ENCODE measurements at regions not wholly inside any gene's neighbourhood (a gene's known extent, or its start where the extent isn't known, plus 50 kb on each side); places are given as distances from the start of the nearest gene placed in this dataset.
"Not testable (repeated sequence)": the region's sequence is repeated elsewhere in the genome, so short reads cannot be mapped to it uniquely, and the experiment has no call there.

DNA sequence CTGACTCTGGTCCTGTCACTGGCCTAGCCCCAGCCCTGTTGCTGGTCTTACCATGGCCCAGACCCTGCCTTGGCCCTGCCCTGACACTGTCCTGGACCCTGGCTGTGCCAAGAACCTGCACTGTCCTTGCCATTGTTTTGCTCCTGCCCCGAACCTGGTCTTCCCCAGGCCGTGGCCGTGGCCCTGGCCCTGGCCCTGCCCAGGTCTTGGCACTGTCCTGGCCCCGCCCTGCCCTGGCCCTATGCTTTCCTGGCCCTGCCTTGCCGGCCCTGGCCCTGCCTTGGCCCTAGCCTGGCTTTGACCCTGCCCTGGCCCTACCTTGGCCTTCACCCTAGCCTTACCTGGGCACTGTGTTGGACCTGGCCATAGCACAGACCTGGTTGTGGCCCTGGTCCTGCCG, 332.5 kb upstream of the PLGLB1 start:
- DNase-seq (ENCODE audit: low read depth); H3K4me3 ChIP-seq (ENCODE audit: low read depth, low read length): not testable (repeated sequence)

DNA sequence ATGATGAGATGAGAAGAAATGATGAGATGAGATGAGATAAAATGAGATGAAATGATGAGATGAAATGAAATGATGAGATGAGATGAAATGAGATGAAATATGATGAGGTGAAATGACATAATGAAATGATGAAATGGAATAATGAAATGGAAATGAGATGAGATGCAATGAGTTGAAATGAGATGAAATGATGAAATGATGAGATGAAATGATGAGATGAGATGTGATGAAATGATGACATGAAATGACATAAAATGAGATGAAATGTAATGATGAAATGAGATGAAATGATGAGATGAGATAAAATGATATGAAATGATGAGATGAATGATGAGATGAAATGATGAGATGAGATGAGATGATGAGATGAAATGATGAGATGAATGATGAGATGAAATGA, 338.6 kb upstream of the PLGLB1 start:
- H3K4me3 ChIP-seq (ENCODE audit: low read depth, low read length); DNase-seq (ENCODE audit: low read depth): not testable (repeated sequence)

DNA sequence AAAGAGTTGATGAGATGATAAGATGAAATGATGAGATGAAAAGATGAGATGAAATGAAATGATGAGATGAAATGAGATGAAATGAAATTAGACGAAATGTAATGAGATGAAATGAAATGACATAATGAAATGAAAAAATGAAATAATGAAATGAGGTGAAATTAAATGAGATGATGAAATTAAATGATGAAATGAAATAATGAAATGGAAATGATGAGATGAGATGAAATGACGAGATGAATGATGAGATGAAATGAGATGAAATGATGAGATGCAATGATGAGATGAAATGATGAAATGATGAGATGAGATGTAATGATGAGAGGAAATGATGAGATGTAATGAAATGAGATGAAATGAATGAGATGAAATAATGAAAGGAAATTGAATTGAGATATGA, 339.3 kb upstream of the PLGLB1 start:
- not testable (repeated sequence) for H3K4me3 ChIP-seq (ENCODE audit: low read depth, low read length); DNase-seq (ENCODE audit: low read depth)

DNA sequence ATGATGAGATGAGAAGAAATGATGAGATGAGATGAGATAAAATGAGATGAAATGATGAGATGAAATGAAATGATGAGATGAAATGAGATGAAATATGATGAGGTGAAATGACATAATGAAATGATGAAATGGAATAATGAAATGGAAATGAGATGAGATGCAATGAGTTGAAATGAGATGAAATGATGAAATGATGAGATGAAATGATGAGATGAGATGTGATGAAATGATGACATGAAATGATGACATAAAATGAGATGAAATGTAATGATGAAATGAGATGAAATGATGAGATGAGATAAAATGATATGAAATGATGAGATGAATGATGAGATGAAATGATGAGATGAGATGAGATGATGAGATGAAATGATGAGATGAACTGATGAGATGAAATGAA, 340.2 kb upstream of the PLGLB1 start:
- DNase-seq (ENCODE audit: low read depth); H3K4me3 ChIP-seq (ENCODE audit: low read depth, low read length): not testable (repeated sequence)

DNA sequence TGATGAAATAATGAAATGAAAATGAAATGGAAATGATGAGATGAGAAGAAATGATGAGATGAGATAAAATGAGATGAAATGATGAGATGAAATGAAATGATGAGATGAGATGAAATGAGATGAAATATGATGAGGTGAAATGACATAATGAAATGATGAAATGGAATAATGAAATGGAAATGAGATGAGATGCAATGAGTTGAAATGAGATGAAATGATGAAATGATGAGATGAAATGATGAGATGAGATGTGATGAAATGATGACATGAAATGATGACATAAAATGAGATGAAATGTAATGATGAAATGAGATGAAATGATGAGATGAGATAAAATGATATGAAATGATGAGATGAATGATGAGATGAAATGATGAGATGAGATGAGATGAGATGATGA, 342.7 kb upstream of the PLGLB1 start:
- not testable (repeated sequence) for DNase-seq (ENCODE audit: low read depth); H3K4me3 ChIP-seq (ENCODE audit: low read depth, low read length)

DNA sequence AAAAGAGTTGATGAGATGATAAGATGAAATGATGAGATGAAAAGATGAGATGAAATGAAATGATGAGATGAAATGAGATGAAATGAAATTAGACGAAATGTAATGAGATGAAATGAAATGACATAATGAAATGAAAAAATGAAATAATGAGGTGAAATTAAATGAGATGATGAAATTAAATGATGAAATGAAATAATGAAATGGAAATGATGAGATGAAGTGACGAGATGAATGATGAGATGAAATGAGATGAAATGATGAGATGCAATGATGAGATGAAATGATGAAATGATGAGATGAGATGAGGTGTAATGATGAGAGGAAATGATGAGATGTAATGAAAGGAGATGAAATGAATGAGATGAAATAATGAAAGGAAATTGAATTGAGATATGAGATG, 343.4 kb upstream of the PLGLB1 start:
- not testable (repeated sequence) for DNase-seq (ENCODE audit: low read depth); H3K4me3 ChIP-seq (ENCODE audit: low read depth, low read length)

DNA sequence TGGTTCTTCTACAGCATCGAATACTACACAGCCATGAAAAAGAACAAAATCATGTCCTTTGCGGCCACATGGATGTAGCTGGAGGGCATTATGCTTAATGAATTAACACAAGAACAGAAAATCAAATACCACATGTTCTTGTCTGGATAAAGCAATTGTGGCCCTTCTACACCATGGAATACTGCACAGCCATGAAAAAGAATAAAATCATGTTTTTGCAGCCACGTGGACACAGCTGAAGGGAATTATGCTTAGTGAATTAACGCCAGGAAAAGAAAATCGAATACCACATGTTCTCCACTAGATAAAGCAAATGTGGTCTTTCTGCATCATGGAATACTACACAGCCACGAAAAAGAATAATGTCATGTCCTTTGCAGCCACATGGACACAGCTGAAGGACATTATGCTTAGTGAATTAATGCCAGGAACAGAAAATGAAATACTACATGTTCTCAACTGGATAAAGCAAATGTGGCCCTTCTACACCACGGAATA, 361.8 kb upstream of the PLGLB2 start:
- H3K4me3 ChIP-seq (ENCODE audit: low read depth, low read length); DNase-seq (ENCODE audit: low read depth): not testable (repeated sequence)

DNA sequence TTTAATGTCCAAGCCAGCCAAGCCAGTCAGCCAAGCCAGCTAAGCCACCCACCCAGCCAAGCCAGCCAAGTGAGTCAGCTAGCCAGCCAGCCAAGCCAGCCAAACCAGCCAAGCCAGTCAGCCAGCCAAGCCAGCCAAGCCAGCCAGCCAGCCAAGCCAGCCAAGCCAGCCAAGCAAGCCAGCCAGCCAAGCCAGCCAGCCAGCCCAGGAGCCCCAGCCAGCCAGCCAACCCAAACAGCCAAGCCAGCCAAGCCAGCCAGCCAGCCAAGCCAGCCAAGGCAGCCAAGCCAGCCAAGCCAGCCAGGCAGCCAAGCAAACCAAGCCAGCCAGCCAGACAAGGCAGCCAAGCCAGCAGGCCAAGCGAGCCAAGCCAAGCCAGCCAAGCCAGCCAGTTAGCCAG, 352.1 kb upstream of the PLGLB2 start:
- not testable (repeated sequence) for DNase-seq (ENCODE audit: low read depth)

DNA sequence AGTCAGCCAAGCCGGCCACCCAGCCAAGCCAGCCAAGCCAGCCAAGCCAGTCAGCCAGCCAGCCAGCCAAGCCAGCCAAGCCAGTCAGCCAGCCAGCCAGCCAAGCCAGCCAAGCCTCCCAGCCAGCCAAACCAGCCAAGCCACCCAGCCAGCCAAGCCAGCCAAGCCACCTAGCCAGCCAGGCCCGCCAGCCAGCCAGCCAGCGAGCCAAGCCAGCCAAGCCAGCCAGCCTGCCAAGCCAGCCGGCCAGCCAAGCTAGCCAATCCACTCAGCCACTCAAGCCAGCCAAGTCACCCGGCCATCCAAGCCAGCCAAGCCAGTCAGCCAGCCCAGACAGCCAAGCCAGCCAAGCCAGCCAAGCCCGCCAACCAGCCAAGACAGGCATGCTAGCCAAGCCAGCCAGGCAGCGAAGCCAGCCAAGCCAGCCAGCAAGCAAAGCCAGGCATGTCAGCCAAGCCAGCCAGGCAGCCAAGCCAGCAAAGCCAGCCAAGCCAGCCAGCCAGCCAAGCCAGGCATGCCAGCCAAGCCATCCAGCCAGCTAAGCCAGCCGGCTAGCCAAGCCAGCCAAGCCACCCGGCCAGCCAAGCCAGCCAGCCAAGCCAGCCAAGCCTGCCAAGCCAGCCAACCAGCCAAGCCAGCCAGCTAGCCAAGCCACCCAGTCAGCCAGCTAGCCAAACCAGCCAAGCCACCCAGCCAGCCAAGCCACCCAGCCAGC, 351.2 kb upstream of the PLGLB2 start:
- DNase-seq (ENCODE audit: low read depth); H3K4me3 ChIP-seq (ENCODE audit: low read depth, low read length): not testable (repeated sequence)

More for the DNA sequence above, 352.1 kb upstream of the PLGLB2 start:
- not testable (repeated sequence) for H3K4me3 ChIP-seq (ENCODE audit: low read depth, low read length)

DNA sequence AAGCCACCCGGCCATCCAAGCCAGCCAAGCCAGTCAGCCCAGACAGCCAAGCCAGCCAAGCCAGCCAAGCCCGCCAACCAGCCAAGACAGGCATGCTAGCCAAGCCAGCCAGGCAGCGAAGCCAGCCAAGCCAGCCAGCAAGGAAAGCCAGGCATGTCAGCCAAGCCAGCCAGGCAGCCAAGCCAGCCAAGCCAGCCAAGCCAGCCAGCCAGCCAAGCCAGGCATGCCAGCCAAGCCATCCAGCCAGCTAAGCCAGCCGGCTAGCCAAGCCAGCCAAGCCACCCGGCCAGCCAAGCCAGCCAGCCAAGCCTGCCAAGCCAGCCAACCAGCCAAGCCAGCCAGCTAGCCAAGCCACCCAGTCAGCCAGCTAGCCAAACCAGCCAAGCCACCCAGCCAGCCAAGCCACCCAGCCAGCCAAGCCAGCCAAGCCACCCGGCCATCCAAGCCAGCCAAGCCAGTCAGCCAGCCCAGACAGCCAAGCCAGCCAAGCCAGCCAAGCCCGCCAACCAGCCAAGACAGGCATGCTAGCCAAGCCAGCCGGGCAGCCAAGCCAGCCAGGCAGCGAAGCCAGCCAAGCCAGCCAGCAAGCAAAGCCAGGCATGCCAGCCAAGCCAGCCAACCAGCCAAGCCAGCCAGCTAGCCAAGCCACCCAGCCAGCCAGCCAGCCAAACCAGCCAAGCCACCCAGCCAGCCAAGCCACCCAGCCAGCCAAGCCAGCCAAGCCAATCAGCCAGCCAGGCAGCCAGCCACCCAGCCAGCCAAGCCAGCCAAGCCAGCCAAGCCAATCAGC, 350.4 kb upstream of the PLGLB2 start:
- not testable (repeated sequence) for DNase-seq (ENCODE audit: low read depth); H3K4me3 ChIP-seq (ENCODE audit: low read depth, low read length)

DNA sequence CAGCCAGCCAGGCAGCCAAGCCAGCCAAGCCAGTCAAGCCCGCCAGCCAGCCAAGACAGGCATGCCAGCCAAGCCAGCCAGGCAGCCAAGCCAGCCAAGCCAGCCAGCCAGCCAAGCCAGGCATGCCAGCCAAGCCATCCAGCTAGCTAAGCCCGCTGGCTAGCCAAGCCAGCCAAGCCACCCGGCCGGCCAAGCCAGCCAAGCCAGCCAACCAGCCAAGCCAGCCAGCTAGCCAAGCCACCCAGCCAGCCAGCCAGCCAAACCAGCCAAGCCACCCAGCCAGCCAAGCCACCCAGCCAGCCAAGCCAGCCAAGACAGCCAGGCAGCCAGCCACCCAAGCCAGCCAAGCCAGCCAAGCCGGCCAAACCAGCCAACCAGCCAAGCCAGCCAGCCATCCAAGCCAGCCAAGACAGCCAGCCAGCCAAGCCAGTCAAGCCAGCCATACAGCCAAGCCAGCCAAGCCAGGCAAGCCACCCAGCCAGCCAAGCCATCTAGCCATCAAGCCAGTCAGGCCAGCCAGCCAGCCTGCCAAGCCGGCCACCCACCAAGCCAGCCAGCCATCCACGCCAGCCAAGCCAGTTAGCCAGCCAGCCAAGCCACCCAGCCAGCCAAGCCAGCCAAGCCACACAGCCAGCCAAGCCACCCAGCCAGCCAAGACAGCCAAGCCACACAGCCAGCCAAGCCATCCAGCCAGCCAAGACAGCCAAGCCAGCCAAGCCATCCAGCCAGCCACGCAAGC, 349.2 kb upstream of the PLGLB2 start:
- not testable (repeated sequence) for H3K4me3 ChIP-seq (ENCODE audit: low read depth, low read length); DNase-seq (ENCODE audit: low read depth)

DNA sequence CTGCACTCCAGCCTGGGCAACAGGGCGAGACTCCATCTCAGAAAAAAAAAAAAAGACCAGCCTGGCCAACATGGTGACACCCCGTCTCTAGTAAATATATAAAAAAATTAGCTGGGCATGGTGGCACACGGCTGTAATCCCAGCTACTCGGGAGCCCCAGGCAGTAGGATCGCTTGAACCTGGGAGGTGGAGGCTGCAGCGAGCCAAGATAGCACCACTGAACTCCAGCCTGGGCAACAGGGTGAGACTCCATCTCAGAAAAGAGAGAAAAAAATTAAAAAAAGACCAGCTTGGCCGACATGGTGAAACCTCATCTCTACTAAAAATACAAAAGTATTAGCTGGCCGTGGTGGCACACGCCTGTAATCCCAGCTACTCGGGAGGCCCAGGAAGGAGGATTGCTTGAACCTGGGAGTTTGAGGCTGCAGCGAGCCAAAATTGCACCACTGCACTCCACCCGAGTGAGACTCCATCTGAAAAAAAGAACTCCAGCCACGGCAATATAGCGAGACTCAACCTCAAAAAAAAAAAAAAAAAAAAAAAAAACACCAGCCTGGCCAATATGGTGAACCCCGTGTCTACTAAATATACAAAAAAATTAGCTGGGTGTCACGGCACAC, 346.1 kb upstream of the PLGLB2 start:
- no peak for DNase-seq (ENCODE audit: low read depth)
- no peak overlapping the region for H3K4me3 ChIP-seq (ENCODE audit: low read depth, low read length)
- TF ChIP-seq, protein P1, sequence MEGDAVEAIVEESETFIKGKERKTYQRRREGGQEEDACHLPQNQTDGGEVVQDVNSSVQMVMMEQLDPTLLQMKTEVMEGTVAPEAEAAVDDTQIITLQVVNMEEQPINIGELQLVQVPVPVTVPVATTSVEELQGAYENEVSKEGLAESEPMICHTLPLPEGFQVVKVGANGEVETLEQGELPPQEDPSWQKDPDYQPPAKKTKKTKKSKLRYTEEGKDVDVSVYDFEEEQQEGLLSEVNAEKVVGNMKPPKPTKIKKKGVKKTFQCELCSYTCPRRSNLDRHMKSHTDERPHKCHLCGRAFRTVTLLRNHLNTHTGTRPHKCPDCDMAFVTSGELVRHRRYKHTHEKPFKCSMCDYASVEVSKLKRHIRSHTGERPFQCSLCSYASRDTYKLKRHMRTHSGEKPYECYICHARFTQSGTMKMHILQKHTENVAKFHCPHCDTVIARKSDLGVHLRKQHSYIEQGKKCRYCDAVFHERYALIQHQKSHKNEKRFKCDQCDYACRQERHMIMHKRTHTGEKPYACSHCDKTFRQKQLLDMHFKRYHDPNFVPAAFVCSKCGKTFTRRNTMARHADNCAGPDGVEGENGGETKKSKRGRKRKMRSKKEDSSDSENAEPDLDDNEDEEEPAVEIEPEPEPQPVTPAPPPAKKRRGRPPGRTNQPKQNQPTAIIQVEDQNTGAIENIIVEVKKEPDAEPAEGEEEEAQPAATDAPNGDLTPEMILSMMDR (IDR thresholded peaks at IDR 0.05; ENCODE audit: insufficient read depth, low read length): no peak

Measured in fibroblast of the aortic adventitia (primary cell).